Neural progenitor cell (in vitro differentiated cells): ENCODE measurements at regions not wholly inside any gene's neighbourhood (a gene's known extent, or its start where the extent isn't known, plus 50 kb on each side); places are given as distances from the start of the nearest gene placed in this dataset.

Source experiments
- EZH2phosphoT487 ChIP-seq: fragments of 200-600 bp; sonication (generic); IDR thresholded peaks from 2 replicates; pipeline ENCODE4 v1.6.1; 2017; ENCODE audit warnings: antibody characterized with exemption
- TF ChIP-seq, protein P1 (sequence below): fragments of 200-600 bp; sonication (generic); IDR thresholded peaks from 2 replicates; pipeline ENCODE4 v1.5.1; 2017; ENCODE audit warnings: antibody characterized with exemption, mild to moderate bottlenecking

DNA sequence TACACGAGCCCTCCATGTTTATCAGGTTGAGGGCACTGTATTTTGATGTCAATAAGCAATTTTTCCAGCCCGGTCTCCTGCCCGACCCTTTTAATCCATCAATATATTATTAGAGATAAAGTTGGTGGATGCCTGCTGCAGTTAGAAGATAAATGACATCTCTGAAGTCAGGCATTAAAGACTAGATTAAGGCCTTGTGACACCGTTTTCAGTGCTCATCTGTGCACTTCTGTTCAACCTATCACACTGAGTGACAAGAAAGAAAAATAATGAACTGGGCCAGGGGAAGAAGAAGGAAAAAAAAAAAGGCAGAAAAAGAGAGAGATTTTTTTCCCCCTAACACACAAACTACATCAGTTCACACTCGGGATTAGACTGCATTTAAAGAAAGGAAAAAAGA is 371.8 kb downstream of the IL20RB start:
- TF ChIP-seq, protein P1, sequence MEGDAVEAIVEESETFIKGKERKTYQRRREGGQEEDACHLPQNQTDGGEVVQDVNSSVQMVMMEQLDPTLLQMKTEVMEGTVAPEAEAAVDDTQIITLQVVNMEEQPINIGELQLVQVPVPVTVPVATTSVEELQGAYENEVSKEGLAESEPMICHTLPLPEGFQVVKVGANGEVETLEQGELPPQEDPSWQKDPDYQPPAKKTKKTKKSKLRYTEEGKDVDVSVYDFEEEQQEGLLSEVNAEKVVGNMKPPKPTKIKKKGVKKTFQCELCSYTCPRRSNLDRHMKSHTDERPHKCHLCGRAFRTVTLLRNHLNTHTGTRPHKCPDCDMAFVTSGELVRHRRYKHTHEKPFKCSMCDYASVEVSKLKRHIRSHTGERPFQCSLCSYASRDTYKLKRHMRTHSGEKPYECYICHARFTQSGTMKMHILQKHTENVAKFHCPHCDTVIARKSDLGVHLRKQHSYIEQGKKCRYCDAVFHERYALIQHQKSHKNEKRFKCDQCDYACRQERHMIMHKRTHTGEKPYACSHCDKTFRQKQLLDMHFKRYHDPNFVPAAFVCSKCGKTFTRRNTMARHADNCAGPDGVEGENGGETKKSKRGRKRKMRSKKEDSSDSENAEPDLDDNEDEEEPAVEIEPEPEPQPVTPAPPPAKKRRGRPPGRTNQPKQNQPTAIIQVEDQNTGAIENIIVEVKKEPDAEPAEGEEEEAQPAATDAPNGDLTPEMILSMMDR, result no peak
- TF ChIP-seq EZH2phosphoT487, result no peak
